H1 (cell line): ENCODE measurements at regions not wholly inside any gene's neighbourhood (a gene's known extent, or its start where the extent isn't known, plus 50 kb on each side); places are given as distances from the start of the nearest gene placed in this dataset.

Experiments used
- CTCF ChIA-PET: fragments of 300-600 bp; sonication (Branson Sonifier 250); formaldehyde crosslinking; loops from one replicate; lab custom pipeline; 2021; ENCODE audit not compliant: partially characterized antibody; lab: Charles Lee
- POLR2A ChIA-PET: fragments of 300-600 bp; sonication (Branson Sonifier 250); formaldehyde crosslinking; loops from one replicate; lab custom pipeline; 2021; ENCODE audit warnings: inconsistent platforms; ENCODE audit not compliant: partially characterized antibody; lab: Charles Lee
- DNase-seq, 2 experiments: peaks; one replicate each; pipeline versions ENCODE4 v3.0.0 to v3.0.0-alpha.2; 2010 to 2022; ENCODE audit warnings: low spot score in 2 of 2, low read depth in 1 of 2, mixed read lengths in 1 of 2
- FAIRE-seq: peaks from 2 replicates; lab custom pipeline; 2011; peaks lifted over from hg19 to GRCh38; lab: Jason Lieb, UNC
- H2AFZ ChIP-seq: 2 replicates; pipeline ENCODE4 v1.8.1; 2012; ENCODE audit warnings: low read length, inconsistent platforms
- H2AK5ac ChIP-seq: 2 replicates; pipeline ENCODE4 v1.6.1; 2013; ENCODE audit warnings: low read depth, low read length
- H2BK120ac ChIP-seq: replicated peaks from 2 replicates; pipeline ENCODE3; 2013; ENCODE audit warnings: low read depth, low read length, inconsistent platforms
- H2BK12ac ChIP-seq: 2 replicates; pipeline ENCODE4 v1.6.1; 2013; ENCODE audit warnings: low read depth, low read length
- H2BK15ac ChIP-seq: 2 replicates; pipeline ENCODE4 v1.6.1; 2013; ENCODE audit warnings: low read length
- H2BK20ac ChIP-seq: 2 replicates; pipeline ENCODE4 v1.6.1; 2013; ENCODE audit warnings: low read length
- H2BK5ac ChIP-seq: 2 replicates; pipeline ENCODE4 v1.6.1; 2013; ENCODE audit warnings: low read depth, low read length
- H3K14ac ChIP-seq: 2 replicates; pipeline ENCODE4 v1.6.1; 2013; ENCODE audit warnings: inconsistent platforms; ENCODE audit not compliant: insufficient read length
- H3K18ac ChIP-seq: 2 replicates; pipeline ENCODE4 v1.6.1; 2013; ENCODE audit warnings: low read length; ENCODE audit errors: extremely low read depth
- H3K23ac ChIP-seq: 2 replicates; pipeline ENCODE4 v1.6.1; 2013; ENCODE audit warnings: inconsistent platforms; ENCODE audit not compliant: insufficient read length
- H3K23me2 ChIP-seq: 2 replicates; pipeline ENCODE4 v1.6.1; 2013; ENCODE audit warnings: low read depth, low read length
- H3K27ac ChIP-seq: 2 replicates; pipeline ENCODE4 v1.6.1; 2011; ENCODE audit warnings: low read depth, low read length, inconsistent platforms
- H3K27me3 ChIP-seq, 4 experiments: replicated peaks in 1 of 4; 1 replicate in 1 of 4; 2 replicates in 3 of 4; pipeline versions ENCODE4 v1.6.1 to v1.8.1; 2011 to 2013; ENCODE audit warnings: low read length in 3 of 4, mild to moderate bottlenecking in 3 of 4, inconsistent platforms in 2 of 4, mixed read lengths in 2 of 4, moderate library complexity in 1 of 4; ENCODE audit not compliant: control insufficient read depth in 3 of 4, insufficient read depth in 3 of 4; ENCODE audit errors: extremely low read depth in 1 of 4
- H3K36me3 ChIP-seq, 4 experiments: 2 replicates each; pipeline versions ENCODE4 v1.6.1 to v1.8.1; 2011 to 2013; ENCODE audit warnings: mild to moderate bottlenecking in 4 of 4, low read length in 3 of 4, moderate library complexity in 2 of 4, control low read depth in 1 of 4, inconsistent platforms in 1 of 4; ENCODE audit not compliant: insufficient read depth in 4 of 4, control insufficient read depth in 2 of 4
- H3K4ac ChIP-seq: replicated peaks from 2 replicates; pipeline ENCODE3; 2013; ENCODE audit warnings: low read length, low read depth, mixed read lengths, inconsistent platforms; ENCODE audit not compliant: insufficient read length
- H3K4me1 ChIP-seq, 4 experiments: replicated peaks in 1 of 4; 1 replicate in 1 of 4; 2 replicates in 3 of 4; pipeline versions ENCODE4 v1.6.1 to v1.8.1; 2011 to 2013; ENCODE audit warnings: low read length in 3 of 4, inconsistent platforms in 2 of 4, mixed read lengths in 1 of 4; ENCODE audit not compliant: insufficient read depth in 4 of 4, control insufficient read depth in 3 of 4
- H3K4me2 ChIP-seq, 2 experiments: 2 replicates each; pipeline versions ENCODE4 v1.6.1 to v1.8.1; 2011 to 2013; ENCODE audit warnings: low read depth in 2 of 2, low read length in 2 of 2, control low read depth in 1 of 2, inconsistent platforms in 1 of 2, mild to moderate bottlenecking in 1 of 2; ENCODE audit not compliant: insufficient read depth in 1 of 2
- H3K4me3 ChIP-seq, 4 experiments: fragments of 200-600, 300-600 bp in 1 of 4; sonication (generic), shearing (Covaris generic), sonication (Bioruptor Twin) in 1 of 4; 2 replicates each; pipeline versions ENCODE4 v1.5.1 to v1.8.1; 2011 to 2016; ENCODE audit warnings: low read length in 4 of 4, low read depth in 3 of 4, control low read depth in 2 of 4, inconsistent platforms in 2 of 4, mild to moderate bottlenecking in 2 of 4, mixed read lengths in 1 of 4, moderate library complexity in 1 of 4; ENCODE audit not compliant: insufficient read depth in 2 of 4; ENCODE audit errors: extremely low read depth in 1 of 4
- H3K56ac ChIP-seq: replicated peaks from 2 replicates; pipeline ENCODE3; 2013; ENCODE audit warnings: low read depth, mild to moderate bottlenecking, mixed read lengths, low read length, inconsistent platforms; ENCODE audit not compliant: insufficient read length
- H3K79me1 ChIP-seq: 2 replicates; pipeline ENCODE4 v1.6.1; 2013; ENCODE audit warnings: low read depth, low read length, control low read depth
- H3K79me2 ChIP-seq, 2 experiments: 2 replicates each; pipeline versions ENCODE4 v1.6.1 to v1.8.1; 2012 to 2013; ENCODE audit warnings: low read length in 2 of 2, mild to moderate bottlenecking in 2 of 2, inconsistent platforms in 1 of 2; ENCODE audit not compliant: insufficient read depth in 2 of 2, control insufficient read depth in 1 of 2
- H3K9ac ChIP-seq, 4 experiments: replicated peaks in 1 of 4; 1 replicate in 1 of 4; 2 replicates in 3 of 4; pipeline versions ENCODE4 v1.6.1 to v1.8.1; 2011 to 2013; ENCODE audit warnings: low read depth in 3 of 4, low read length in 3 of 4, control low read depth in 2 of 4, mild to moderate bottlenecking in 2 of 4, moderate library complexity in 2 of 4, inconsistent platforms in 1 of 4; ENCODE audit errors: extremely low read depth in 1 of 4
- H3K9me3 ChIP-seq, 2 experiments: 2 replicates each; pipeline versions ENCODE4 v1.6.1 to v1.8.1; 2012 to 2013; ENCODE audit warnings: mild to moderate bottlenecking in 2 of 2, moderate library complexity in 2 of 2, control low read depth in 1 of 2, inconsistent platforms in 1 of 2, low read depth in 1 of 2, low read length in 1 of 2, mixed read lengths in 1 of 2; ENCODE audit not compliant: insufficient read depth in 2 of 2
- H4K20me1 ChIP-seq, 2 experiments: replicated peaks in 1 of 2; 2 replicates each; pipeline versions ENCODE3 to v1.8.1; 2011 to 2013; ENCODE audit warnings: inconsistent platforms in 2 of 2, low read length in 2 of 2, mild to moderate bottlenecking in 1 of 2; ENCODE audit not compliant: insufficient read depth in 2 of 2, control insufficient read depth in 1 of 2
- H4K5ac ChIP-seq: 2 replicates; pipeline ENCODE4 v1.6.1; 2013; ENCODE audit warnings: low read length, low read depth, mixed read lengths, inconsistent platforms; ENCODE audit not compliant: insufficient read length
- H4K8ac ChIP-seq: 2 replicates; pipeline ENCODE4 v1.8.0; 2013; ENCODE audit warnings: mild to moderate bottlenecking, moderate library complexity, low read length, inconsistent platforms; ENCODE audit not compliant: insufficient read depth; ENCODE audit errors: extremely low read depth
- H4K91ac ChIP-seq: replicated peaks from 2 replicates; pipeline ENCODE3; 2013; ENCODE audit warnings: low read length, mixed read lengths, inconsistent platforms; ENCODE audit not compliant: insufficient read length
- BACH1 ChIP-seq: IDR thresholded peaks from 2 replicates; pipeline ENCODE4 v1.6.1; 2012; ENCODE audit warnings: low read length, improper control_type of control experiment
- CTCF ChIP-seq, 3 experiments: IDR thresholded peaks; 1 replicate in 2 of 3; 2 replicates in 1 of 3; pipeline versions ENCODE4 v1.5.1 to v1.6.1; 2011; ENCODE audit warnings: low read length in 3 of 3, mild to moderate bottlenecking in 3 of 3, inconsistent platforms in 2 of 3, low read depth in 1 of 3, moderate library complexity in 1 of 3; ENCODE audit not compliant: insufficient read depth in 1 of 3; ENCODE audit errors: control extremely low read depth in 1 of 3
- WGBS, 2 experiments: shearing (Covaris generic) in 1 of 2; methylation state at CpG; one replicate each; pipeline versions ENCODE4 v1.1.6 to v1.1.7; 2013 to 2015; ENCODE audit warnings: low lambda C conversion rate in 2 of 2, mixed read lengths in 2 of 2, inconsistent platforms in 1 of 2, low coverage in 1 of 2, missing lambda C conversion rate in 1 of 2; ENCODE audit not compliant: insufficient replicate concordance in 2 of 2, insufficient coverage in 1 of 2, insufficient read length in 1 of 2; ENCODE audit errors: extremely low coverage in 1 of 2, missing lambda C conversion rate in 1 of 2; 5-methylcytosine and 5-hydroxymethylcytosine counted together

GRCh38 chr6:151729829-151730495 is 77.5 kb upstream of the ESR1 start:
- 86% methylated on average over 6 of the region's 6 CpGs; no CpG with 5 or more reads in 1 of the 2 experiments for WGBS, 2 experiments

More at GRCh38 chr6:151729829-151730495, 77.5 kb upstream of the ESR1 start:
- Histone ChIP-seq H4K91ac (no peak overlapping the region), H3K36me3 (no peaks in the 10 kb centered on the region), H4K8ac (no peak overlapping the region), H2AK5ac (no peak overlapping the region), H3K4me1 (no peaks in the 10 kb centered on the region), H2BK15ac (no peak overlapping the region), H3K23ac (no peak overlapping the region), H4K5ac (no peak overlapping the region), H3K23me2 (no peaks in the 10 kb centered on the region; the same call in 1 of the 2 replicates), H3K14ac (no peak overlapping the region), H3K4me3 (no peak overlapping the region), H2BK20ac (no peak overlapping the region), H3K4ac (no peak overlapping the region), H3K18ac (no peak overlapping the region), H3K27ac (no peak overlapping the region), H4K20me1 (no peaks in the 10 kb centered on the region), H3K27me3 (peaks cover 0 to 1% (median 0%) of the 10 kb centered on the region in 4 experiments; a peak in 1 of 7 replicates), H3K4me2 (no peak overlapping the region), H3K9me3 (no peaks in the 10 kb centered on the region), H3K56ac (no peak overlapping the region), H3K9ac (no peak overlapping the region), H2BK12ac (no peak overlapping the region), H2AFZ (no peak overlapping the region), H2BK120ac (no peak overlapping the region), H3K79me1 (no peaks in the 10 kb centered on the region), H3K79me2 (no peaks in the 10 kb centered on the region), H2BK5ac (no peak overlapping the region)
- DNase-seq (no peak), FAIRE-seq (no peak)
- TF ChIP-seq BACH1 (no peak), CTCF (IDR thresholded peaks at IDR 0.05; ENCODE audit: control extremely low read depth in 1 of 3, insufficient read depth in 1 of 3, low read depth in 1 of 3, low read length in 3 of 3) (peak in 1 of 3 experiments; percentile 10; a peak in 2 of 4 replicates)
- ChIA-PET CTCF (interaction anchor here (0.6 to 2.0 kb wide), 12 partner anchors 9 to 405 kb away, joined by 3 to 6 read pairs (median 4); no protein-coding TSS in a partner anchor), POLR2A (no interaction called here)
